Stimulated activated CD4-positive, alpha-beta T cell treated with anti-CD3 and anti-CD28 coated beads, Interleukin-4, amount 100 ng/mL, for 48 hours (primary cell): ENCODE measurements at regions not wholly inside any gene's neighbourhood (a gene's known extent, or its start where the extent isn't known, plus 50 kb on each side); places are given as distances from the start of the nearest gene placed in this dataset.

Experiments
- DNase-seq, 2 donors: peaks; one replicate each; pipeline ENCODE4 v3.0.0-alpha.2; 2020; ENCODE audit warnings: low read depth in 2 of 2

DNA sequence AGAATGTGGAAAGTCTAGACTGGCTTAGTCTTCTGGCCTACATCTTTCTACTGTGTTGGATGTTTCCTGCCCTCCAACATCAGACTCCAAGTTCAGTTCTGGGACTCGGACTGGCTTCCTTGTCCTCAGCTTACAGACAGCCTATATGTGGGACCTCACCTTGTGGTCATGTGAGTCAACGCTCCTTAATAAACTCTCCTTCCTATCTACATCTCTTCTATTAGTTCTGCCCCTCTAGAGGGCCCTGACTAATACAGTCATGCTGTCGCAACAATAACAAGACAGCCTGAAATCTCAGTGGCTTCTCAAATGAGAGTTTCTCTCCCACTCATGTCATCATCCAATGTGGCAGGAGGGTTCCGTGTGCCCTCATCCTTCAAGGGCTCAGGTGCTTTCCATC, 347.8 kb downstream of the MZT1 start:
- DNase-seq: no peak

DNA sequence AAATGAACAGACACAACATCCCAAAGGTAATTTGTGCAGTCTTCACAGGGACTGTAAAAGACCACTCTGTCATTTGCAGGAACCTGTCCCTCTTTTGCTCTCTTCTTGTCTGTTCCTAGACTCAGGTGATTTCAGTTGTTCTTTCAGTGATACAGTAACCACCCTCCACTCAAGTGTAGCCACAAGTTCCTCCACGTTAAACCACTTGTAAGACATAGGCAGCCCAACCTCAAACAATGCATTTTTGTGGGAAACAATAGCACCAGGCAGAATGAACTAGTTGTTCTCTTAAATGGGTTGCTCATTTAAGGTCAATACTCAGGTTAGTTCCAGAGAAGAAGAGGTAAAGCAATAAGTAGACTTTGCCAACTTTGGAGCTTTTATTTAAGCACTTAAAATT, 359.4 kb downstream of the MZT1 start:
- no peak for DNase-seq

- DNase-seq: no peak
Observed at GRCh38 chr13:72346716-72347115, 380.7 kb downstream of the MZT1 start.

- DNase-seq: no peak
Observed at GRCh38 chr13:72342364-72342763, 385.1 kb downstream of the MZT1 start.

DNA sequence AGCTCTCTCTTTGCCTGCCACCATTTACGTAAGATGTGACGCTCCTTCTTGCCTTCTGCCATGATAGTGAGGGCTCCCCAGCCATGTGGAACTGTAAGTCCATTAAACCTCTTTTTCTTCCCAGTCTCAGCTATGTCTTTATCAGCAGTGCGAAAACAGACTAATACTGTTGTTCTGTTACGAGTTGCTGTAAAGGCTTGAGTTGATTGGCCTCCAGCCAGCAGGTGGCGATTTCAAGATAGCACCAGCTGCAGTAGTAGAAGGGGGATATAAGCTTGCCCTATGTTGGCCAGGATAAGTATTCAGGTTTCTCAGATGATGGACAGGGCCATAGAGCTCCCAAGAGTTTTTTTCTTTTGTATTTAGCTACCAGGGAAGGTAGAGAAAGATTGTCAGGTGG, 385.5 kb downstream of the MZT1 start:
- DNase-seq: no peak

- no peak for DNase-seq
Observed at GRCh38 chr13:72317346-72318109, 409.9 kb downstream of the MZT1 start.

DNA sequence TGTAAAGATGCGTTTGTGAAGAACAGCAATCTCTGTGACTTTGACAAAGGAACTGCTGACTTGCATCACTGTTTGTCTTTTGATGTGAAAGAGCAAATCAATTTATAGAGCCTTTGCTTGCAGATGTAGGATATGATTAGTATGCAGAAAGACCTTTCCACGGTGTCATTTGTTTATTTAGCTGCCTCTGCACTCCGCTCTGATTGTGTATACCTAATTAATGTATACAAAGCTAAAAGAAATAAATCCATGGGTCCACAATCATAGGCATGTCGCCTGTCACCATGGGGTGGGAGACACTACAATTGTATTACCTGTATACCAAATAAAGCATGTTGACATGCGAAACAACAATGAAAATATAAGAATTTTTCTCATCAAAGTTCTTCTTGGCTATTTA, 410.7 kb downstream of the MZT1 start:
- no peak for DNase-seq

GRCh38 chr13:72315312-72315711, 412.1 kb downstream of the MZT1 start:
- no peak for DNase-seq

DNA sequence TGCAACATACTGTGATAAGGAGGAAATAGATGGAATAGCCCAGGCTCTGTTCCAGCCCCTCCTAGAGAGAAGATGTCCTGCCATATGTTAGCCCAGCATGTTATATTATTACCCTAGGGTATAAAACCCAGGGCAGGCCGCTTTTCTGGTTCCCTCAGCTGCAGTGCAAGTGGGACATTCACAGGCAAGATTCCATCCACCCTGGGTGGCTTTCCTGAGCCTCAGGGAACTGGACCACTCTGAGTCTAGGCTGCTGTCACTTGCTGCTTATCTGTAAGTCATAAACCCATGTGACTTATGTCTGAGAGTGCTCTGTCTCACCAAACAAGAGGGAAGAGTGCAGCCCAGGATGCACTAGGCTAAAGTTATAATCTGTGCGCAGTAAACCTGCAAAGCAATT, 413.2 kb downstream of the MZT1 start:
- no peak for DNase-seq

GRCh38 chr13:72313546-72313945, 413.9 kb downstream of the MZT1 start:
- no peak for DNase-seq

DNA sequence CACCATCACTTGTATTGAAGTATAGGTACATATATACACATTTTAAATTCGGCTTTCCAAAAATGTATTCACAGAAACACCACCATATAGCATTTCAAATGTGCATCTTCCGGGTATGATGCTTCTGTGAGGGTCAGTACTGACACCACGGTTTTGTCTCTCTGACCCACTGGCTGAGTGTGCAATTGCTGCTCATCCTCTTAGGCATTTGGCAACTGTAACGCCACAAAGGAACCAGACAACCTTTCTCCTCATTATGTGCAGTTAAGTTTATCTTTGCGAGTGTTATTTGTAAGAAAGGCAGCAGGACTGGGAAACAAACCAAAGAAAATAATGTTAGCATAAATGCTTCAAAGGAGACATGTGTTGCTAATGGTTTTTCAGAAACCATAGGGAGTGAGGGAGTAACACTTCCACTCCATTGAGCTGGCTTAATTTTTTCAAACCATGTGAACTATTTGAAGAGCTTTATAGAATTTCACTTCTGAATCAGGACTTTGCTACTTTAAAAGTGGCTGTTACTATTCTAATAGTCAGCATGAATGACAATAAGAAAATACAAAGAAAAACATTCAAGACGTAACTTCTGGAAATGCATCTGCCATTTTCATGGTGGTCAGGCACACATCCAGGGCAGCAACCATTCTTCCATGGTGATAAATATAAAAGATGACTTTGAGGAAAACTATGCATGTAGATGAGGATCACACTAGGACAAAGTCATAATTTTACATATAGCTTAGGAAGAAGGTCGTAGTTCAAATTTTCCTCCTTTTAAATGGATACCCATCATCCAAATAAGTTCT, 423.3 kb downstream of the MZT1 start:
- DNase-seq: no peak

DNA sequence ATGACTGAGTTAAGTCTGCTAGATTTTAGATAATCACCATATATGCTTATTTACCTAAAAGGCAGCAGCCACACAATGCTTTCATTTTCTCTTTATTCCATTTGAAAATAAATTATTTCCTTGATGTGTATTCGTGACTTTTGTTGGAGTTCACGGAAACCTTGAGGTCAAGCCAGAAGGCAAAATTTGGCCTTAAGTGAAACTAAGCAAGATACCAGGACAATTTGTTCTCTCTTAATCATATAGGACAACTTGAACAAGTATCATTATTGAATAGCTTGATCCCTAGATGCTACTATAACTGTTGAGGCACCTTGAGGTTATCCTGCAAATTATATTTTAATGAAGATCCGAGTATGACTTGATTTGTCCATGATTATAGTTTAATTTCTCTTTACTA, 429.2 kb upstream of the DACH1 start:
- DNase-seq: no peak

GRCh38 chr13:72295153-72295552, 428.1 kb upstream of the DACH1 start:
- no peak for DNase-seq

DNA sequence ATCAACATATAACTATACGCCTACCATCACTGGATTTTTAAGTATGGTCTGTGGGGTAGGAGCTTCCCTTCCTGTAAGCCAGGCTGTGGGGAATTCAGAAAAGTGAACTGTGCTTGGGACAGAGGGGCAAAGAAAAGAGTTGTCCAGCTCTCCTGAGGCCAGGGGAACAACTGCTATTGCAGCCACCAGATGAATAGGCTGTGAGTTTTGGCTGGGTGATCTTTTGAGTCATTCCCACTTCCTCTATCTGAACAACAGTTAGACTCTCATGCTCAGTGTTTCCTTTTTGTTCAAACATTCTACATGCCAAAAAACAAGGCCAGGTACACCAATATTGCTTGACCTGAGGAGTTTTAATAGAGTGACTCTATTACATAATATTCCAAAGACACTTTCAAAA, 426.2 kb upstream of the DACH1 start:
- no peak for DNase-seq

DNA sequence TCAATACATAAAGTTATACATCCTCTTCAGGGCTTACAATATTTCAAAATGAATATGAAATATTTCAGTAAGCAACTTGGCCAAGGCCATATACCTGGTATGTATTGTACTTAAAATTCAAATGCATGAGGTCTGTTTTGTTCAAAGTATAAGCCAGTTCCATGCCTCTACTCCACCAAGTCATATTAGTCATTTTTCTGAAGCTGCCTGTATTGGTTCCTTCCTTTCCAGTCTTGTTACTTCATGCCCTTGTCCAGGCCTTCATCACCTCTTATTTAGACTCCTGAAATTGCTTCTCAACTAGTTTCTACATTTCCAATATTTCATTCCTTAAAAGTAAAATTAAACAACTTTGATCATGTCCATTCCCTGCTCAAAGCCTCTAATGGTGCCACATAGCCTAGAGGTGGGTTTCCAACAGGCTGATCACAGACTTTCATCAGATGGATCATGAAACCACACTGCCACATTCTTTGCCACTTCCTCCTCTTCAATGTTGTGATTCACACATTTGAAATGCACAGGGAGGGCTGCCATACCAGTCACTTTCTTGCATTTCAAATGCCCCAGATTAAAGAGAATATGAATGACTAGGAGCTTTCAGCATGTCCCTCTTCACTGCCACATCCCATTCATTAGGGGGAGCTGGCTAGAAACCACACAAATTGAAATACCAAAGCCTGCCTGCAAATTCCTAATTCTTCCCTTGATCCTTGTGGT, 424.1 kb upstream of the DACH1 start:
- DNase-seq: no peak

GRCh38 chr13:72286421-72286820, 419.4 kb upstream of the DACH1 start:
- DNase-seq: no peak

DNA sequence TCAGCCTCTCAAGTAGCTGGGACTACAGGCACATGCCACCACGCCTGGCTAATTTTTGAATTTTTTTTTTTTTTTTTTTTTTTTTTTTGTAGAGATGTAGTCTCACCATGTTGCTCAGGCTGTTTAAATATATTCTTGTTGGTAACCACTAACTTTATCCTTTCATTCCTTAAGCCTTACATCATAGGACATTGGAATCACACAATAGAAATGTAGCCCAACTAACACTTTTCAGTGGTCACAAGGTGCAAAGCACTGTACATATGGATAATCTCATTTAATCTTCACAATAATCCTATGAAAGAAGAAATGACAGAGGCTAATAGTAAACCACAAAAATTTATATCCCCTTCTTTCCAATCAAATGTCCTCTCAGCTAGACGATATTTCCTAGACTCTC, 417.8 kb upstream of the DACH1 start:
- DNase-seq: no peak

GRCh38 chr13:72261732-72262131, 394.7 kb upstream of the DACH1 start:
- no peak for DNase-seq

DNA sequence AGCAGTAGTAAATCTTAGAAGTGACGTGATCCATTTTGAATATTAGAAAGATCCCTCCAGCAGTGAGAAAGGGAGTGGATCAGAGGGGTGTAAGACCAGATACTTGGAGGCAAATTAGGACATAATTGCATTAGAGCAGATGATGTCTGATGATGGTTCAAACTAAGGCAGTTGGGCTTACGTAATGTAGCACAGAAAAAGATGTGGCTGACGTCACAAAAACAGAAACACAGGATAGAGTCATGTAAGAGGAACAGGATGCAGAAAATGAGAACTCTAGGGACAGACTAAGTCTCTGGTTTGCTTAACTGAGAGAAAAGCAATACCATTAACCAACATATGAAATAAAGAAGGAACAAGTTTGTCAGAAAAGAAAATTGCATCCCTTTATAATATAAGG, 392.5 kb upstream of the DACH1 start:
- no peak for DNase-seq

GRCh38 chr13:72258340-72258981, 391.5 kb upstream of the DACH1 start:
- no peak for DNase-seq

DNA sequence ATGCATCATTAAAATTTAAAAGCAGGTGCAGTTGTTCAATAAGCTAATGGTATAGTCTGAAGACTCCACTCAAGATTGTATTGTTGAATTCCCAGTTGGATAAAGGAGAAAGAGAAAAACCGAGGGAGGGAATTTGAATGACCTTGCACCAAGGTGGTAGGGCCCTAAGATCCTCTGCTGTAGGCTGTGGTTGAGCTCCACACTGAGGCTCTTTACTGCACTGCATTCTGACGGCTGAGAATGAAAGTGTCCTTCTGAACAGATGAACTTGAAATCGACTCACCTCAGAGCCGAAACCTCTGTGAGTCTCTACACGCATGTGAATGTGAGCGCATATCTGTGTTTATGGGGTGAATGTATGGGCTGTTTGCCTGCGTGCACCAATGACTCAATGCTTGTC, 388.9 kb upstream of the DACH1 start:
- DNase-seq: no peak

DNA sequence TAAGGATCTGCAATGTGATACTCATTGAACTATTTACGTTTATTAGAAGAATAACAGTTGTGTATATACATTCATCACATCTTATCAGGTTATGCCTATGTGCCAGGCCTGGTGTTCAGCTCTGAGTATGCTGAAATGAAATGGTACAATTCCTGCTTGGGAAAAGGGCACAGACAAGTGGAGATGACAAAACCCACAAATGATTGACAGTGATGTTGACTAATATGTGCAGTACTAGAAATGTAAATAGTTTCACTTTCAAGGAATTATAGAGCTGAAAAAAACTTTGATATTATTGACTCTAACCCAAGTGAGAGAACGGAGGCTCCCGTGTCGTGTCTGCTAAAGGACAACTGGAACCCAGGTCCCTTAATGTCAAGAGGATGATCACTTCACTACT, 386.8 kb upstream of the DACH1 start:
- DNase-seq: no peak
